Lower lobe of right lung (tissue), 2 donors: ENCODE measurements at regions not wholly inside any gene's neighbourhood (a gene's known extent, or its start where the extent isn't known, plus 50 kb on each side); places are given as distances from the start of the nearest gene placed in this dataset.

Experiments
- ATAC-seq, 2 donors: fragments of 200-7000 bp; cut with Tn5 transposase; one replicate each; pipeline ENCODE4 v1.9.1; 2020 to 2022; ENCODE audit warnings: mild to moderate bottlenecking in 2 of 2, moderate library complexity in 2 of 2
- DNase-seq: peaks from one replicate; pipeline ENCODE4 v3.0.0-alpha.2; 2020
- H3K27ac ChIP-seq: fragments of 200-600 bp; one replicate; pipeline ENCODE4 v1.8.0; 2022
- H3K27me3 ChIP-seq: fragments of 200-600 bp; one replicate; pipeline ENCODE4 v1.8.0; 2022; ENCODE audit warnings: low read depth
- H3K36me3 ChIP-seq: fragments of 200-600 bp; one replicate; pipeline ENCODE4 v1.8.0; 2022; ENCODE audit warnings: mild to moderate bottlenecking
- H3K4me1 ChIP-seq: fragments of 200-600 bp; one replicate; pipeline ENCODE4 v1.8.0; 2022
- H3K4me3 ChIP-seq: fragments of 200-600 bp; one replicate; pipeline ENCODE4 v1.8.0; 2022; ENCODE audit warnings: mild to moderate bottlenecking
- H3K9me3 ChIP-seq: fragments of 200-600 bp; one replicate; pipeline ENCODE4 v1.8.0; 2022
- intact Hi-C: fragments of 100-400 bp; cut with DNase I; formaldehyde crosslinking; loops from one replicate; pipeline ENCODE4 v1.11.0; 2022
- TF ChIP-seq, protein P1 (sequence below): fragments of 200-600 bp; IDR thresholded peaks from one replicate; pipeline ENCODE4 v1.8.0; 2022; ENCODE audit warnings: antibody characterized with exemption, mild to moderate bottlenecking
- donor health status: DM: no; HTN: yes; CAD: no; lungs with severe emphysema.

DNA sequence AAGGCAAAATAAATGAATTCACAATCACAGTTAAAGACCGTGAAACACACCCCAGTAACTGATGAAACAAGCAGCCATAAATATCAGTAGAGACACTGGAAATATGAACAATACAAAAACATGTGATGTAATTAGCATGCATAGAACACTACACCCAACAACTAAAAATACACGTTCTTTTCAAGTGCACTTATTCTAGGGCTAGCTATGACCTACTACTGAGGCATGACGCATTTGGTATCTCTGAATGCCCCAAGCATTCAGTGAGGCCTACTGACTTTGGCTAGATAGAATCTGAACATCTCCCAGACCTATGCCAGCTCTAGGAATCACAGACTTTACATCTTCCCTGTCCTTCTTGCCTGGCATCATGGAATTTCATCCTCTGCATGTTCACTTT, 450.0 kb upstream of the ID2 start:
- H3K4me3 ChIP-seq: no peak overlapping the region
- H3K9me3 ChIP-seq: no peaks in the 10 kb centered on the region
- intact Hi-C loops: no loop called here
- H3K36me3 ChIP-seq: no peaks in the 10 kb centered on the region
- no peak for ATAC-seq
- no peaks in the 10 kb centered on the region for H3K4me1 ChIP-seq
- TF ChIP-seq, protein P1, sequence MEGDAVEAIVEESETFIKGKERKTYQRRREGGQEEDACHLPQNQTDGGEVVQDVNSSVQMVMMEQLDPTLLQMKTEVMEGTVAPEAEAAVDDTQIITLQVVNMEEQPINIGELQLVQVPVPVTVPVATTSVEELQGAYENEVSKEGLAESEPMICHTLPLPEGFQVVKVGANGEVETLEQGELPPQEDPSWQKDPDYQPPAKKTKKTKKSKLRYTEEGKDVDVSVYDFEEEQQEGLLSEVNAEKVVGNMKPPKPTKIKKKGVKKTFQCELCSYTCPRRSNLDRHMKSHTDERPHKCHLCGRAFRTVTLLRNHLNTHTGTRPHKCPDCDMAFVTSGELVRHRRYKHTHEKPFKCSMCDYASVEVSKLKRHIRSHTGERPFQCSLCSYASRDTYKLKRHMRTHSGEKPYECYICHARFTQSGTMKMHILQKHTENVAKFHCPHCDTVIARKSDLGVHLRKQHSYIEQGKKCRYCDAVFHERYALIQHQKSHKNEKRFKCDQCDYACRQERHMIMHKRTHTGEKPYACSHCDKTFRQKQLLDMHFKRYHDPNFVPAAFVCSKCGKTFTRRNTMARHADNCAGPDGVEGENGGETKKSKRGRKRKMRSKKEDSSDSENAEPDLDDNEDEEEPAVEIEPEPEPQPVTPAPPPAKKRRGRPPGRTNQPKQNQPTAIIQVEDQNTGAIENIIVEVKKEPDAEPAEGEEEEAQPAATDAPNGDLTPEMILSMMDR: no peak
- no peak overlapping the region for H3K27ac ChIP-seq
- no peak for DNase-seq
- no peaks in the 10 kb centered on the region for H3K27me3 ChIP-seq

DNA sequence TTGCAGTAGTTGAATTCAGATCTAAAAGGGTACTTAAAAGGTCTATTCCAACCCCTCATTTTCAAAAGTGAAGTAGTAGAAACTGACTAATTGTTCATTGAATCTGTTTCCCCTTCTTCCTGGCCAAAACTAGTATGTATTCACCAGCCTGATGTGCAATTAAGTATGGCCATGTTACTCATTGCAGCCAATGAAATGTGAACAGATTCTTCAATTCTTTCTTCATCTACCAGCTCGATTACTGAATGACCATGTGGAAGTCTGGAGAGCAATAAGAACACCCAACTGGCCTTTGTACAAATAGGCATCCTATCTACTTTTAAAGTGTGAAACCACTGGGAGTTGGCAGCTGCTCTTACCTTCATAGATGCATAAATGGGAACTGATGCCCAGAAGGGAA, 449.0 kb upstream of the ID2 start:
- DNase-seq (no peak), ATAC-seq (no peak)
- Histone ChIP-seq H3K4me1 (no peaks in the 10 kb centered on the region), H3K4me3 (no peak overlapping the region), H3K27ac (no peak overlapping the region), H3K9me3 (no peaks in the 10 kb centered on the region), H3K36me3 (no peaks in the 10 kb centered on the region), H3K27me3 (no peaks in the 10 kb centered on the region)
- intact Hi-C loops: no loop called here
- TF ChIP-seq, protein P1: no peak

DNA sequence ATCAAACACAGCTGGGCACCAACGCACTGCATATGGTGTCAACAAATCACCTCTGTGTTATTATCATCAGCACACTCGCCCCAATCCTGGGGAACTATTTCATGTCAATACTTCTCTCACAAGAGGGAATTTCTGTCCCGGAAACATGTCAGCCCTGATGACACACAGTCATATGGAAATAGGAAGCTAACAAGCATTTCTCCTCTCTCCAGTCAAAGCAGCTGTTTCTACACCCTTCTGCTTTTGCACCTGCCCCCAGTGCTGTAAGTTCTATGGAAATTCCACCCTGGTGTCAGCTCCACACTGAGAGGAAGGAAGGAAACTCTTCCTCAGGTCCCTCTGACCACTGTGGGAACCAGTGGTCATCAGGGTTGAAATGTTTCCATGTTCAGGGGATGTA, 447.6 kb upstream of the ID2 start:
- Histone ChIP-seq H3K27me3 (no peaks in the 10 kb centered on the region), H3K27ac (no peak overlapping the region), H3K4me1 (peaks cover 9% of the 10 kb centered on the region), H3K9me3 (no peaks in the 10 kb centered on the region), H3K4me3 (no peak overlapping the region), H3K36me3 (no peaks in the 10 kb centered on the region)
- TF ChIP-seq, protein P1: no peak
- no peak for DNase-seq
- intact Hi-C loops: no loop called here
- ATAC-seq: peak; percentile 52 to 57

DNA sequence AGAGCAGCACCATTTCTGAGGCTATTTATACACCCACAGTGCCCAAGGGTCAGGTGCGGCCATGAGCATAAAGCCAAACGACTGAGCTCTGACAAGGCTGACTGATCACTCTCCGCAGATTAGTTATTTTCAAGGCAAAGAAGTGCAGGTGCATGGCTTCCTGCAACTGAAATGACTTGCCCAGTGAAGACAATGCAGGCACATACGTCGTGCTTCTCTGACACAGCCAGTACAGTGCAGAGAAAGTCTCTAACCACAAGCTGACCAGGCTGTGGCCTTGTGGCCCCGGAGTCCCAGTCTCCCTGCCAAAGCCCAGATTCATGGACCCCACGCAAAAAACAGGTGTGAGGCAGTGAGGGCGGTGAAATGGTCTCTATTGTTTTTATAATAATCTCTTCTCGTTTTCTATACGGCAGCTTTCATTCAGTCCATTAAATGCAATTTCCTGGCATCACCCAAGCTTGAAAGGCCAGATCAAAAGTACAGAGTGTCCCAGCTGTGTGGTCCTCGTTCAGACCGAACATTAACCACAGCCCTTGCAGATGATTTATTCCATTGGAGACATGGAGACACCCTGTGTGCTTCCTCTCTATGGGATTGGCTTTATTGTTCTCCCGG, 447.0 kb upstream of the ID2 start:
- peaks cover 15% of the 10 kb centered on the region for H3K4me1 ChIP-seq
- no peaks in the 10 kb centered on the region for H3K9me3 ChIP-seq
- no peaks in the 10 kb centered on the region for H3K27me3 ChIP-seq
- TF ChIP-seq, protein P1: no peak
- intact Hi-C loops: no loop called here
- H3K4me3 ChIP-seq: no peak overlapping the region
- H3K27ac ChIP-seq: no peak overlapping the region
- DNase-seq (no peak), ATAC-seq (peak in 1 of 2 donors; percentile 37)
- no peaks in the 10 kb centered on the region for H3K36me3 ChIP-seq

DNA sequence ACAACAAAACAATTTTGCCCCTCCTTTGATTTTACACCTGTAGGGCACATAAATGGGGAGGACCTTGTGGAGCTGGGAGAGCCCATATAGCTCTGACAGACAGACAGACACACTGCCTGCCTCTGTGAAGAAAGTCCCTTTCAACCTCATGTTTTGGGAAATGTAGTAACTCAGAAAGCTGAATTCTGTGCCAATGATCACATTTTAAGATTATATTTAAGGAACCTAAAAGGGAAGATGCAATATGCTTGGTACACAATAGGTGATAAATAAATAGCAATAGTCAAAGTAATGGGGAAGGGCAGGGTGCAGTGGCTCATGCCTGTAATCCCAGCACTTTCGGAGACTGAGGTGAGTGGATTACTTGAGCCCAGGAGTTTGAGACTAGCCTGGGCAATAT, 446.4 kb upstream of the ID2 start:
- no peak for ATAC-seq
- no peak overlapping the region for H3K27ac ChIP-seq
- peaks cover 15% of the 10 kb centered on the region for H3K4me1 ChIP-seq
- H3K36me3 ChIP-seq: no peaks in the 10 kb centered on the region
- no peak for DNase-seq
- intact Hi-C loops: no loop called here
- H3K27me3 ChIP-seq: no peaks in the 10 kb centered on the region
- H3K9me3 ChIP-seq: no peaks in the 10 kb centered on the region
- no peak overlapping the region for H3K4me3 ChIP-seq
- TF ChIP-seq, protein P1: no peak
